H4 (cell line): ENCODE measurements at regions not wholly inside any gene's neighbourhood (a gene's known extent, or its start where the extent isn't known, plus 50 kb on each side); places are given as distances from the start of the nearest gene placed in this dataset.
"Not testable (repeated sequence)": the region's sequence is repeated elsewhere in the genome, so short reads cannot be mapped to it uniquely, and the experiment has no call there.

Source experiments
- DNase-seq: peaks from one replicate; pipeline ENCODE4 v3.0.0-alpha.2; 2015; ENCODE audit warnings: low spot score

DNA sequence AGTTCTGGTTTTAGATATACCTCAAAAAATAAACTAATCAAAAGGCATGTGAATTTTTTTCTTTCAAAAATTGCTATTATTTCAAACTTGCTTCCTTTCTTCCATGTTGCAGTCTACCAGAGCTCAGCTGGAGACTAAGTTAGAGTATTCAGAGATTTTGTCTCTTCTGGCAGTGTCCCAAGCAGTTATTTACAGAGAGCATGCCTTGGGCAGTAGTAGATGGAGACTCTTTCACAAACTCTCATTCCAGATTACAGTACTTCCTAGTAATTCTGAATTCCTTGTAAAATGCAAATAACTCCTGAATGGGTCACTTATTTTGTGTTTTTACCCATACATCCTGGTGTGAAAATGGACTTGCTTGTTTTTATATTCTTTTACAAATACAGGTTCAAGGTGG is 703.4 kb downstream of the EPHA7 start:
- DNase-seq, result no peak

DNA sequence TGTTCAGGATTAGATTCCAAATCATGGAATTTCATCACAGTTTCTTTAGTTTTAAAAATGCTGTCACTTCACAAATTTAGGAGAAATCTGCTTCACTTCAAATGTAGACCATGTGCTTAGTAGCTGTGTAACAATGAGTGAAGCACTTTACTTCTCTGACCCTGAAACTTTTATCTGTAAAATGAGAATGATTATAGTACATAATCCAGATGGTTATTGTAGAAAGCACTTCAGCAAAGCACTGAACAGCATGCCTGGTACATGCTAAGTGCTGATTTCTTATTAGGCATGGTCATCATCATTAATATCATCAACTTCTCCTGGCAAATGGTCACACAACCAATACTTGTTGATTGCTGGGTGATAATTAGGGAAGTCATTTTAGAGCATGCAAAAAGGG is 705.0 kb downstream of the EPHA7 start:
- DNase-seq, result no peak

DNA sequence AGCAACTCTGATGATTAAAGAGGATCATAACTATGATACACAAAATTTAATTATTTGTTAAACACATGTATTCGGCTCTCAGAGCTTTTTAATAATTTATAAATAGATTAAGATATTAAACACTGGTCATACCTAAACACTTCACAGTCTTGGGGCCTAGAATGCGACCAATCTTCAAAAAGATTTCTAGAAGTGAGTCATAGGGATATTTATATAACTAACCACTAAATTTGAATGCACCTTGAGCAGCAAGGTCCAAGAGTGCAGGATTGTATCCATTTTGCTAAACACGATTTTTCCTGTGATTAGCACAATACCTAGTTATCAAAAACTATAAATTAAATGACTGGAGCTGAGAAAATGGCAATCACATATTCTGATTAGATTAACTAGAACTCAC is 709.3 kb downstream of the EPHA7 start:
- no peak for DNase-seq

DNA sequence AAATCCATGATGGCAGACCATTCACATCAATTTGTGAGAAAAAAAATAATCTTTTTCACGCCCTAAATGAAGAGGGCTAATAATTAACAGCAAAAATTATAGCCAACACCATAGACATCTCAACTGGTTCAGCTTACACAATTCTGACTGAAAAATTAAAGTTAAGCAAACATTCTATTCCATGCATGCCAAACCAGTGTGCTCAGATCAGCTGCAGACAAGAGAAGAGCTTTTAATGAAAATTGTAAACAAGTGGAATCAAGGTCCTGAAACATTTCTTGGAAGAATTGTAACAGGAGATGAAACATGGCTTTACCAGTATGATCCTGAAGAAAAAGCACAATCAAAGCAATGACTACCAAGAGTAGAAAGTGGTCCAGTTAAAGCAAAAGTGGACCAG is 710.4 kb downstream of the EPHA7 start:
- DNase-seq, result no peak

DNA sequence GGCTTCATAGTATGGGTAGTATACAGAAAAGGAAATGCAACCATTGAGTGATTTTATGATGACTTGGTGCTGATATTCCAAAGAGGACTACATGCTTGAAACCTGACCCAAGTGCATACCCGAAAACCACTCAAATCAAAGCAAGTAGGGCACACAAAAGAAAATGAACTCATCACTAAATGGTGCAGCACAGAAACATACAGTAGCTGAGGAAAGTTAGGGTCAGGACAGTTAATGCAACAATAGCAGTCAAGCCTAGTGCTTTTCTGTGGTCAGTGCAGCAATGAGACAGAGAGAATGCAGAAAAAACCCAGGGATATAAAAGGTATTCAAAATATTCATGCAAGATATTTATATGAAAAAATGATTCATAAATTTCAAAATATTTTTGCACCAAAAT is 711.1 kb downstream of the EPHA7 start:
- no peak for DNase-seq

DNA sequence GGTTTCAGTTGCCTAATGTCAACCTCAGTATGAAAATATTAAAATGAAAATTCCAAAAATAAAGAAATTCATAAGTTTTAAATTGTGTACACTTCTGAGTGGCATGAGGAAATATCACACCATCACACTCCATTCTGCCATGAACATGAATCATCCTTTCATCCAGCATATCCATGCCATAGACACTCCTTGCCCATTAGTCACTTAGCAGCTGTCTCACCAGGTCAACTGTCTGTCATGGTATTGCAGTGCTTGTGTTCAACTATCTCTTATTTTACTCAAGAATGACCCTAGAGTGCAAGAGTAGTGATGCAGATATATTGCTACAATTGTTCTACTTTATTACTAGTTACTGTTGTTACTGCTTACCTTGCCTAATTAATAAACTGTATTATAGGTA is 712.4 kb downstream of the EPHA7 start:
- DNase-seq, result no peak

DNA sequence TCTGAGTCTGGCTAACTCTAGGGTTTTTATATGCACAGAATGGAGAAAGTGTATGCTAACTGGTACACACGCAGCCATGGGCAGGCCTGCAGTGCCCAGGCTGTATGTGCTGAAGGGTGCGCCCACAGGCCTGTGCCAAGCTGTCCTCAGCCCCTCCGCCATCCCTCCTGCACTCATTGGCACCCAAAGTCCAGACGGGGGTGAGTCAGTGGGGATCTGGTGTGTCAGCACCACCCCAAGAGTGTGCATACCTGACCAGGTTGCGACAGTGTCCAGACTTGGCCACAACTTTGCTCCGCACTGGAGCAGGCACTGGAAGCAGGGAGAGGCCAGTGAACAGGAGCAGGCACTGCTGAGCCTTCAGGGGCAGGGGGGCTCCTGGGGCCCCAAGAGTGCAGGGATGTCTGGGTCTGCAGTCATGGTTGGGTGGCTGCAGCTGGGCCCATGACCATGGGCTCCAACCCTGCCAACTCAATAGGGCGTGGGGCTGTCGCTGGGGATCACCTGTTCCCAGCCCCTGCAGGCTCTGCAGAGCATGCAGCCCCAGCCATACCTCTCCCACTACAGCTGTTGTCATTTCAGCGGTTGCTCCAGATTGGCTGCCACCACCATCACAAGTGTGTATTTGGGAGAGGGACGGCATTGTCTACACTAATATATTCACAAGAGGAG is 717.8 kb downstream of the EPHA7 start:
- DNase-seq, result no peak

DNA sequence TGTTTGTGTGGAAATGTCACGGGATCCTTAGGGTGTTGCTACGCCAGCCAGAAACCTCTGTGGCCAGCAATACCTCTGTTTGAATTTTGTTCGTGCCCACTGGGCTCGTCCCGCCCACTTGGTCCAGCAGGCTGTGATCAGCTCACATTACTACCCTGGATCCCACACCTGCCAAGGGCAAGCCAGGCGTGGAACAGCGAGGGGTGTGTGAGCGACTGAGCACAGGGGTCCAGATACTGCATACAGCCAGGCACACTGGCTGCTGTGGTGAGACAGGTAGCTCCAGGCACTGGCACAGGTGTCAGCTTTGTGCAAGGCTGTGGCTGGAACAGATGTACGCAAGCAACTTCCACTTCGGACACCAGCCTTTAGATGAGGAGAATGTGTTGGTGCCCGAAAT is 718.9 kb downstream of the EPHA7 start:
- no peak for DNase-seq

DNA sequence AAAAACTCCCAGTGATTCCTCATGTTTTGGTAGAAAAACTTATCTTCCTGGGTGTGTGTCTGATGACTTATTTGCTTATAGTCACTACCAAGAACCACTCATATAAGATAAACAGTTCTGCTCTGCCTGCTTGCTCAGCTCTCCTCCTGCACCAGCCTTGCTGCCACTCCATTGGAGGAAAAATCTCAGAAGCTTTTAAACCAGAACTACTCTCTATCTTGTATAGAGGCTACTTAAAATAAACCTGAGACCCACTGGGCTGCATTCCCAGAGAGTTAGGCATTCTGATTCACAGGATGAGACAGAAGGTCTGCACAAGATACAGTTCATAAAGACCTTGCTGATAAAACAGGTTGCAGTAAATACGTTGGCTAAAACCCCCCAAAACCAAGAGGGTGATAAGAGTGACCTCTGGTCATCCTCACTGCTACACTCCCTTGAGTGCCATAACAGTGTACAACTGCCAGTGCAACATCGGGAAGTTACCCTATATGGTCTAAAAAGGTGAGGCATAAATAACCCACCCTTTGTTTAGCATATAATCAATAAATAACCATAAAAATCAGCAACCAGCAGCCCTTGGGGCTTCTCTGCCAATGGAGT is 728.3 kb downstream of the EPHA7 start:
- peak; percentile 47 for DNase-seq

DNA sequence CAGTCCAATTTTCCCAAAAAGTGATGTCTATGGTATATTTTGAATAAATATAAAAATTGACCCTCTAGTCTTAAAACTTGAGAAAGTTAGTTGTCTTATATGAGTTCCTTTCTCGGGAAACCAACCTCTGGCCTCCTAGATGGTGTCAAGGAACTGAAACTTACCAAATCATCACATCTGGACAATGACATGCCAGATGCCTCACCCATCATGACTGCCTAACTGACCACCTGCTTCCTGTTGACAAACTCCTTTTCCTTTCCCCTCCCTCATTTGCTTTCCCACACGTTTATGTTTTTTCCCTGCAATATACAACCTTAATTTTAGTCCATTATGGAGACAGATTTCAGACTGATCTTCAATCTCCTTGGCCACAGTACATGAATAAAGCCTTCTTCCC is 731.0 kb downstream of the EPHA7 start:
- no peak for DNase-seq

DNA sequence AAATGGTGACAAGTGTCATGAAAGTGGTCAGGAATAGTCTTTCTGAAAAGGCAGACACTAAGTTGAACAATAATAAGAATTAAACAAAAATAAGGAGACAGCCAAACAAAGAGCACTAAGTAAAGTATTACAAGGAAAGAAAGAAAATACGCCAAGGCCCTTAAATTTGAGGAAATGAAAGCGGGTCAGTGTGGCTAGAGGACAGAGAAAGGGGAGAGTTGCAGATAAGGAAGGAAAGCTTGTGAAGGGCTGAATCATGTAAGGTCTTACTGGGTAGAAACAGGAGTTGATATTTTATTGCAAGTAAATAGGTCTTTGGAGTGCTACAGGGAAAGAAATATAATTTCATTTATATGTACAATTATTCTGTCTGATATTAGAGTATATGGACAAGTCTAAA is 732.1 kb downstream of the EPHA7 start:
- DNase-seq, result no peak

DNA sequence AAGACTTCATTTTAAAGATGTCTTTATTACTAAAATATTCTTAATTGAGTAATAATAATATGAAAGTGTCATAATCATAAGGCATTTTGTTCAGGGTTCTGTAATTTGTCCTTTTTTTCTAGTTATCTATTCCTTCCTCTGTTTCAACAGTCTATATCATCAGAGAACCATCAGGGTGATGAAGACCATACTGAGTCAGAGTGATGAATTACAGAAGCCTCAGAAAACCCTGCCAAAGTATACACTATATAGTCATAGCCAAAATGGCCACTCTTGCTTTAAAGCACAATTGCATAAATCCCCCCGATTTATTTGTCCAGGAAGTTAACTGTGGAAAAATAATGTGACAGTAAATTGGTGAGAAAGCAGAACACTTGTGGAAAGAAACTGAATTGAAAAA is 735.0 kb downstream of the EPHA7 start:
- DNase-seq, result no peak

DNA sequence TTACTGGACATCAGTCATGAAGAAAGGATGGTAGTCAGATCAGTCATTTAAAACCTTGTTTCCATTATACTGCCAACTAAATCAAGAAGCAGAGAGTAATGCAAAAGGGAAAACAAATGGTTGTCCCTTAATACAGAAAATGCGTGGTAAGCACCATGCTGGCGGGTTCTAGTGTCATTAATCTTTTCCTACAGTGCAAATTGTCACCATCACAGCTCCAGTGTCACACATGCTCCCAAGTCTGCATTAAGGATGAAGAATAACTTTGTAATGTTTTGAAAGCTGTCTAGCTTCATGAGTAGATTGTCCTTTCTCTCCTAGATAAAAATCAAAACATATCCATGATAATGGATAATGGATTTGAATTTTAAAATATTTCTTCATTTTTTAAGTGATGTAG is 735.6 kb downstream of the EPHA7 start:
- no peak for DNase-seq

DNA sequence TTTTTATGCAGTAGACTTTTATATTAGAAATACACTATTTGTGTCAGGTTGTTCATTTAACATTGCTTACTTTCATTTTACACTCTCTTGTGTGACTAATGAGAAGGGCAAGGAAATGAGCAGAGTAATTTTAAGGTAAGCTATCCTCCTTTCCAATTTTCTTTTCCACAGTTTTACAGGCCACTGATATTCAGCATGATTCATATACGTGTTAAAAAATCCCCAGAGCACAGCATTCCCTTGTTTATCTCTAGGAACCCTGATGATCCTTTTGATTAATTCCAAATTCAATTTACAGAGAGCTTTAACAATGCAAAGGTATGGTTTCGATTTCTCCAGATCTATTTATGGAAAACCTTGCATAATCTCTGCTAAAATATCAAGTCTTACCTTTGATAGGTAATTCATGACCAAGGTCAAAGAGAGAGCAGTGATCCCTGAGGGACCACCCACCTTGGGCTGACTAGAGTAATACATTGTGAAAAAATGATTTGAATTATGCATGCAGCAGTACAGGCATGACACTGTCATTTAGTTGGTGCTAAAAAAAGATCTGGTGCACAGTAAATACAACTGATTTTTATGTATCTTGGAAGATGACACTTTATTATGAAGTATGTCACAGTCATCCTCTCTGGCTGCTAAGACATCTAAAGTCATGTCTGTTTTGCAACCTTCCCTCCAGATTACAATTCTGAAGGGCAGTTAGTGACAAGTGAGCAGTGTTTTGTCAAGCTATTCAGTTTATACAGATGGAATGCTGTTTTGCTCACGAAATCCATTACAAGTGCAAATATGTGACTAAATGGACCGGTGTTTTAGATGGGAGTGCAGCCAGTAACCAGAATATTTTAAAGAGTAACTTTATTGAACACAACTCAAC is 736.6 kb downstream of the EPHA7 start:
- DNase-seq, result no peak

DNA sequence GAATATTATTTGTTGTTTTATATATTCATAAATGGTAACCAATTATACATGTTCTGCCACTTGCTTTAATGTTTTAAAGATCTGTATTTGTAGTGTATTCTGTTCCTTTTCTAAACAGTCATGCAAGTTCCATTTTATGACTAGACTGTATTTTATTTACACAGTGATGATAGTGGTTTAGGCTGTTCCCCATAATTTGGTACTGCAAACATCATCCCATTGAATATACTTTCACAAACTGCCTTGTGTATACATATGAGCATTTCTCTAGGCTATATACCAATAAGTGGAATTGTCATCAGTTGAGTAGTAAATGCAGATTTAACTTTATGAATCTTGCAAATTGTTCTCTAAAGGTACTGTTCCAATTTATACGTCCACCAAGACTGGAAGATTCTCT is 738.0 kb downstream of the EPHA7 start:
- no peak for DNase-seq

DNA sequence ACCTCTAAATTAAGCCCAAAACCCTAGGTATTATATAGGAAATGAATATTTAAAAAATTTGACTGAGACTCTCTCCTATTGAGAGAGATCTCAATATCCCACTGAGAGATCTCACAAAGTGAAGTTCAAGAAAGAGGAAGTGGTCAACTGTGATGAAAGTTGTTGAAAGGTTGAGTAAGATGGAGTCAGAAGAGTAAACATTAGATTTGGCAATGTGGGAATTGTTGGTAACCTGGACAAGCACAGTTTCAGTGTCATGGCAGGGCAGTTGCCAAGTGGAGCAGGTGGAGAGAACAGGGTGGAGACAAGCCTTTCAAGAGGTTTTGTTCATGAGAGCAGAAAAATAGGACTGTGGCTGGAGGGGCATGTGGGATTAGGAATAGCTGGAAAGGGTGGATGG is 747.9 kb downstream of the EPHA7 start:
- not testable (repeated sequence) for DNase-seq

DNA sequence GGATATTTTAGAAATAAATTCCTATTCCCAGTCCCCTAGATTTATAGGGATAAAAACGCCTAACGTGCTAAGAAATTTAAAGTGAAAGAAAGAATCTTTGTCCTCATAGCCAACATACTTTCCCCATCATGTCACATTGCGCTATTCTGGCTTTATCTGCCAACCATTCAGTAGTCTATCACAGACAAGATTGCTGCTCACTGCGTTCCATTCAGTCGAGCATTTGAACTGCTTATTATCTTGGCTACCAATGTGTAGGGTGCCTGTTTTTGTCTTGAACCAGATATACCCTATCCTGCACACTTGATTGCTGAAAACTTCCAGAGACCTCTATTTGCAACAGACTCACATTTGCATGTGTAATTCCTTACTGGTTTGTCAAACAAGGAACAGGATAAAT is 751.5 kb downstream of the EPHA7 start:
- DNase-seq, result no peak

DNA sequence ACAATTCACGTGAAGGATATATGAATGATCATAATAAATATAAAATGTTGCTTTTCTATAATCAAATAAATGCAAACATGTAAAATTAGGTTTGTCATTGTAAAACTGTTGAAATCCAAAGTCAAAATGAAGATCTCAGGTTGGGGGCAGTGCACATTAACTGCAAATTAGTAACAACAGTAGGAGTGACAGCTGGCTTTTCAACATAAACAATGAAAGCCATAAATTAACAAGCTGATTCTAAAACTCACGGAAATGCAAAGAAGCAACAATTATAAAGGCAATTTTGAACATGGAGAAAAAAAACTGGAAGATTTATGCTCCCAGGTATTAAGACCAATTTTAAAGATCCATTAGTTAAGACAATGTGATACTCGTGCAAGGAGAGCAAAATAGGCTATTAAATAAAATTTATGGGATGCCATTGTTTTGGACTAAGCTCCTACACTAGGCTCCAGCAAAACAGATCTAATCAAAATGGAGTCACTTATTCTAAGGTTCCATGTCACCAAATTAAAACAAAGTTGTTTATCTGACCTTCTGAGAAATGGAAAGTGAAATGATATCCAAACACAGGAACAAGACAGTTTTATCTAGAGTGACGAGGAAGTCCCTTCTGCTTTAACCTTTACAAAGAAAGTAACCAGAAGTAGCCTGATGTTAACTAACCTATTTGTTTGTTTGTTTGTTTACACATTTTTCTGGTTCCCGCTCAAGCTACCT is 770.8 kb downstream of the EPHA7 start:
- no peak for DNase-seq

DNA sequence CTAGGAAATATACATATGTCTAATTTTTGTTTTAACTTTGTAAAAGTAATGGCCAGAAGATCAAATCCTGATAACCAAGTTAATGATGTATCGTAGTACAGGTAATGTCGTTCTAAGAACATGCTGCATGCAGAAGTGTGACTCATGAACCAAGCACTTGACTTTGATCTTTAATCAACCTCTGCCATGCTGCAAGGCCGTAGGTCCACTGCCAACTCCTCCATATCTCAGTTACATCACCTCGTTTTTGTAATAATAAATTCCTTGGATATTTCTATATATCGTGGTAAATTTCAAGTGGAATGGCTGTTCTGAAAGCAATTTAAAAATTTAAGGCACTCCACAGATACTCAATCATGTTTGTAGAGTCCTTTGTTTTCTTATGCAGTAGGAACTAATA is 771.7 kb downstream of the EPHA7 start:
- DNase-seq, result peak; percentile 3

DNA sequence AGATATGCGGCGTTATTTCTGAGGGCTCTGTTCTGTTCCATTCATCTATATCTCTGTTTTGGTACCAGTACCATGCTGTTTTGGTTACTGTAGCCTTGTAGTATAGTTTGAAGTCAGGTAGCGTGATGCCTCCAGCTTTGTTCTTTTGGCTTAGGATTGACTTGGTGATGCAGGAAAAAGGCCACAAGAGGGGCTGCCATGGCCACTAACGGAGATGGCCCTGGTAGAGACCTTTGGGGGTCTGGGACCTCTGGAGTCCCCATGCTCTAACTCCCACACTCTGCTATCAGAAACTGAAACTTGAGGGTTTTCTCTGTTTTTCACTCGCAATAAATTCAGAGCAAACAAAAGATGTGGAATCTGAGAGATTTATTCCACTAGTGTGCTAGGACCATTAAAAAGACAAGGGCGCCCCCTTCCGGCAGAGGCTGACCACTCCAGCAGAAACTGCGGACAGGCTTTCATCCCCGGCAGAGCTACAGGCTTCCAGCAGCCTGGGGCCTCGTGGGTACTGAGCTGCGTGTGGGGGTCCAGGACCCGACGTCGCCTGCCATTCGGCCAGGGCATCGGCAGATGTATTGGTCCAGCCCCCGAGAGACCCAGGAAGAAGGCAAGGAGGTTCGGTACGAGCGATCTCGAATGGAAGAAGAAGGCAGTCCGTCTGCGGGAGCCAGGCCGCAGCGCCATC is 775.1 kb downstream of the EPHA7 start:
- peak; percentile 10 for DNase-seq

DNA sequence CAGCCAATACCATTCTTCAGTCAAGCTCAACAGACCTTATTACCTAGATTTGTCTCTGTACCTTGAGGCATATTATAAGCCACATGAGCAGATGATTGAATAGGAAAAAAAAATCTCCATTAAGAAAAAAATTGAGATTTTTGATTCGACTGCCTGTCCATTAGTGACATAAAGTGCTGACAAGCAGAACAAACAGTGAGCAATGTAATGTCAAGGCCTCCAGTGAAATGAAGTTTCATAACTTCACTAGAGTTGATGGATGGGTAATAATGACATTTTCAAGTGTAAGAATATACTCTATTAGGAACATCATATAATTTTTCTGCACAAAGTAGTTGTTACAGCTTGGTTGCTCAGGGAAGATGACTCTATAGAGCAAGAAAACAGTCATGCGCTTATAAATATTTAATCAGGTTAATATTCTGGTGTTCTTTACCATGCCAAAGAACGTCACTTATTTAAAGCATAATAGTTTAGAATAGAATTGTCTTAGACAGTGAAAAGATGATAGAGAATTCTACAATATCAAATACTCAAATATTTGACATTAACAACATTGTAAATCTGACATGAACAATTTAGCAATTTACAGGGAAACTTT is 783.7 kb downstream of the EPHA7 start:
- DNase-seq, result no peak
